ENCODE measurements at regions not wholly inside any gene's neighbourhood (a gene's known extent, or its start where the extent isn't known, plus 50 kb on each side); places are given as distances from the start of the nearest gene placed in this dataset.

DNA sequence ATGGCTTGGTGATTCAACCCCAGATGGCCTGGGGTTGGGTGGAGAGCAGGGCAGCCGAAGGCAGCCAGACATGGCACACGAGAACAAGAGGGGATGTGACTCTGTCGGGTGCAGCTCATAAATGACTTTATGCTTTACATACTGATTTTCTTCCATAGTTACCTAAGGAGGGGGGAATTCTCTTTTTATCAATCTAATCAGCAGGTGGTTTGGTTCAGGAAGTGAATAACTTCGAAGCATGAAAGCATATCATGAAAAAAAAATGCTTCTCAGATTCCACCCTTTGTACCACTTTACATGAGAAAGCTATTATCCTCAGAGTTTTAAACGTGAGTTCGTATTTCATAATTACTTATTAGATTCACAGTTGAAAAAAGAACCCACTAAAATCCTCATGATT is 908.9 kb upstream of the LCORL start:
- no peak for DNase-seq

- no peak for DNase-seq
These were observed 902.1 kb upstream of the LCORL start for GRCh38 chr4:18923496-18924161.

- DNase-seq = no peak
These were observed 896.1 kb upstream of the LCORL start for GRCh38 chr4:18917689-18918088.

GRCh38 chr4:18914182-18914581 is 892.6 kb upstream of the LCORL start:
- no peak for DNase-seq

- no peak for DNase-seq
These were observed 873.4 kb upstream of the LCORL start for GRCh38 chr4:18894928-18895327.

- DNase-seq = no peak
These were observed 860.9 kb upstream of the LCORL start for GRCh38 chr4:18882468-18882867.

DNA sequence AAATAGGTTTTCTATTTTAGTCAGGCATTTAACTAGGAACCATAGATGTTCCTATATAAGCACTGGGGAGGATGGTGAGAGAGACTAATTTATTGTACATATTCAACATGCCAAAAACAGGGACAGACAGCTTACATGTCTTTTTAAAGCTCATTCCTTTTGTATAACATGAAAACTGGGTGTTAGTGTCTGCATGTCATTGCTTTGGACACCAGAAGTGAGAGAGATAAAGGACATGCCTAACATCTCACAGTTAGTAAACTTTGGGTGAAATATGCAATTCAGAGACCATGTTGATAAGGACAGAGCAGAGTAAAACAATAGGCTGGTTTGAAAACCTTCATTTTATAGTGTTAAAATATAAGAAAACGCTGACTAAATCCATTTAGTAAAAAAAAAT is 860.0 kb upstream of the LCORL start:
- DNase-seq = no peak

DNA sequence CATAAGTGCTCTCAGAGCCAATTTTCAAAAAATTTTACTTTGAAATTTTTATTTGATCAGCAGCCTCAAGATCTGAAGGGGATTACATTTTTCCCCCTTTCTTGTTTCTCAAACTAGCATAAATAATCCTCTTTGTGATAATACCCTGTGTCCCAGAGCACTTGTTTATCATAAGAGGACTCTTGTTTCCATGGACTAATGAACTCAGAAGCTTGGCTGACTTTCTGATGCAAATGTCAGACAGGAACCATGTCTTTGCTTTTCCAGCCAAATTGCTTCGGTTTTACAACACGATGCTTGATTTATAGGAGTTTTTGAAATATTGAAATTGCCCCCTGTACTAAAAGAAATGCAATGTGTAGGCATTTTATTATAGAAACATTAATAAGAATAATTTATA is 859.3 kb upstream of the LCORL start:
- no peak for DNase-seq

DNA sequence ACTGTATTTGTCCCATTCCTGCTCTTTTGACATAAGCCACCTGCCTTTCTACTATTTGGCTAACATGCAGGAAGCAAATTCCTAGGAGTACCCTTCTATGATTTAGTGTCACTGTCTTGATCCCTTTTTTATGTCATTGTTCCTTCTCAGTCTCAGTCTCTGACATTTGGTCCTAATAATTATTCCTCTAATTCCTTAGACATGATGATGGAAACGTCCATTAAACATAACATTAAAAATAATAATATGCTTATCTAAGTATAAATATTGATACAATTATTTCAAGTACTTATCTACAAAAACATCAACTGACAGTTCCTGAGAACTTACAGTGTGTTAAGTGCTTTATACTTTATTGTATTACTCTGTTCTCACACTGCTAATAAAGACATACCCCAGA is 857.0 kb upstream of the LCORL start:
- no peak for DNase-seq

DNA sequence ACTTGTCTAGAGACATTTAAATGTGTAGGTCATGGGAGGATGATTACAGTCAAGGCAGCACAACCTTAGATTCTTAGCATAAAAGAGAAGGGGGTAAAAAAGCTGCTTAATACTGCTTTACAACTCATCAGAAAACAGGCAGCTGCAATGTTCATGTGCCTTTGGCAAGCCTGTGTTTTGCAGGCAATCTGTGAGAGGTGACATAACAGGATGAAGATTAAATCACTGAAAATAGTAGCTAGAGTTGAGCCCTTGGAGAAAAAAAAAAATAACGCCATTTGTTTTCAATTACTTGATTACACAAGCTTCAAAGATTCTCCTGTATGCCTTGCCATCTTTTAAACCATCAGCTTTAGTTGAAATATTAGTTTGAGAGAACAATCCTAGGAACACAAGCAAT is 847.6 kb upstream of the LCORL start:
- no peak for DNase-seq

DNA sequence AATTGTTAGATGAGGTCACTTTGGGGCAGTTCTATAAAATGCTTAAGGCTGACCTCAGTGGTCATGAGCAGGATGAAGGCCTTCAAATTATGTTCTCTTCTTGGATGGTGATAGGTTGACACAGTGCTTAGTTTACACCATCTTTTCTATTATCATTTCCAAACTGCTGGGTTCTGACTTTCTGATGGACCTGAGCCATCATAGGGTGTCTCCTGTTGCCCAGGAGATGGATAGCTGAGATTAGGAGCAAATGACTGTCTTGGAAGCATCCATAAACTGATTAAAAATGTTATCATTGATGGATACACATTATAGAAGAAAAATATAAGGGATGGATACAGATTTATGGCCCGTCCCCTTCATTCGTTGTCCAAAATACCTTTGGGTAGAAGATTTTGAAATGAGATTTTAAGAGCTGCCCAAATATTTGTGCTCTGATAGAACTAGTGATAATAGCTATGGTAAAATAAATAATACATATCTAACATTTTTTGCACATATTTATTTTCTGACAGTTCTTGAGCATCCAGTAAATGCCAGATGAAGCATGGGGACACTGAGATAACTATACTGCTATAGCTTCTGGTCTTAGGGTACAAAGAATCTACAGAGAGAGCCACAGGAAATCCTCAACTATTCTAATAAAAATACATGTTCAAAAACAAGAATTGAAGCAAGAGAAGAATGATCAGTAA is 839.4 kb upstream of the LCORL start:
- no peak for DNase-seq

GRCh38 chr4:18859468-18859867 is 837.9 kb upstream of the LCORL start:
- no peak for DNase-seq

DNA sequence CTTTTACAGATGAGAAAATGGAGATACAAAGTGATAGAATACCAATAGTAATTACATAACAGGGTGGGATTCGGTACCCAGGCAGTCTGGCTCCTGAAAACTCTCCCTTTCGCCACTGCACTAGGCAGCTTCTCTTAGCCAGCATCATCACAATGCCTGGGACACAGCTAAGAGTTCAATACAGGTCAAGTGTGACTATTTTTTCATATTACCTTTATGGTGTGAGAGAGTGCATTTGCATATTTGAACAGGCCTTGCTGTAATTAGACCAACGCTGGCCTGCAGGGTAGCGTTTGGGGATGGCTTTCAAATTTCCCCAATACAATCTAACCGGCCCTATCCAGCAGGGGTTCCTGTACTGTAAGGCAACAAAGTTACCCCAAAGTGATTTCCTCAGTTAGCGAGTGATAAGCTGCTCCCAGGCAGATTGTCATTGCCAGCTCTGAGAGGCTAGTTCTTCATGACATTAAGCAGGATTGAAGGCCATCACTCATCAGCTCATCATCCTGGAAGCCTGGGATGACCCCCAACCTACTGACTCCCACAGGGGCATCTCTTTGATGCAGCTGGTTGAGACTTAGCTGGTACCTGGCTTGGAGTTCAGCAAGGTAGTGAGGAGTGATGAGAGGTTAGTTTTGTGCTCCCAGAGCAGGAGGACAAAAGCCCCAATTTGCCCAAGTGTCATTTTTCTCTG is 836.8 kb upstream of the LCORL start:
- DNase-seq = no peak

DNA sequence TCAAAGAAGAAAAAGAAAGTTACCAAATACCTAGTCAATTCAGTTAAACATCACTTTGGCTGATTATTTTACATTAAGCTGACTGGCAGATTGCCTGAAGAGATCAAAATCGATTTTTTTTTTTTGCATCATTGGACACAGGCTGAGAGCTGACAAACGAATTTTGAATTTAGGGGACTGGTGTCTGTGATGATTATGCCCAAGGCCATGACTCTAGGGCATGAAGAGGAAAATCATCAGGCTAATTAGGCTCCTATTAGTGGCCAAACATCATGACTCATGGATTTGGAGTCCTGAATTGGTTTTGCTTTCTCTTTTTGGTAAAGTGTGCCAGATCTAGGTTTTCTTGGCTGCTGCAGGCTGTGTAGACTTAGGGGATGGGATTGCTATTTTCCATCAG is 829.3 kb upstream of the LCORL start:
- DNase-seq = no peak

DNA sequence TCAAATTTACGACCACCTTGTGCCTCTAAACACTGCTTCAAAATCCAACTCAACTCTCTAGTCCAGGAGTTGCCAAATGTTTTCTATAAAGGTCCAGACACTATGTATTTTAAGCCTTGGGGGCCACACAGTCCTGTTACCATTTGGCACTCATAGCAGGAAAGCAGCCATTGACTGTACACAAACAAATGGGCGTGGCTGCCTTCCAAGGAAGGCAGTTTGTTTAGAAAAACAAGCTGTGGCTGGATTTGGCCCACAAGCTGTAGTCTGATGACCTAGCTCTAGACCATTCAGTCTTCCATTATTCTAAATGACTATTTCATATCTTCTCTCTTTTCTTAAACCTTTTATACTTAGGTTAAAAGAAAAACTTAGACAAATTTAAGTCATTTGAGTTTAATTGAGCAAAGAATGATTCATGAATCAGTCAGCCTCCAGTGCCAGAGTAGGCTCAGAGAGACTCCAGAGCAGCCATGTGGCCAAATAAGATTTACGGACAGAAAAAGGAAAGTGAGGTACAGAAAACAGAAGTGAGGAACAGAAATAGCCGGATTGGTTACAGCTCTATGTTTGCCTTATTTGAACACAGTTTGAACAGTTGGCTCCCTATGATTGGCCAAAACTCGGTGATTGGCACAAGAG is 825.8 kb upstream of the LCORL start:
- DNase-seq = no peak

DNA sequence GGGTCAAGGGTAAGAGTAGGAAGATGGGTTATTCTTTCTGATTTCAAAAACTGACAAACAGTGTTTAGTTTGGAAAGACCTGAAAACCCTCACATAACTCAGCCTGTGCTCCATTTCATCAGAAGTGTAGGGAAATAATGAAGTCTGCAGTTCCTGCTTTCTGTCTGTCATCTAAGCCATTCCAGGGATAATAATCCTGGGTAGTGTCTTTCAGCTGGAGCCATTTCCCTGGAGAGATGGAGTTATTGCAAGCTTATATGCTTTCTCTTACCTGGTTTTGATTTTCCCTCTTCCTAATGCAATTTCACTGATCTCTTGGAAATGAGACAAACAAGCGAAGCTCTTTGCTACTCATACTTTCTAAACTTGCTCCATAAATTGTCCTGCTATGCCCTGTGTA is 824.8 kb upstream of the LCORL start:
- no peak for DNase-seq

GRCh38 chr4:18844726-18845125 is 823.2 kb upstream of the LCORL start:
- no peak for DNase-seq

DNA sequence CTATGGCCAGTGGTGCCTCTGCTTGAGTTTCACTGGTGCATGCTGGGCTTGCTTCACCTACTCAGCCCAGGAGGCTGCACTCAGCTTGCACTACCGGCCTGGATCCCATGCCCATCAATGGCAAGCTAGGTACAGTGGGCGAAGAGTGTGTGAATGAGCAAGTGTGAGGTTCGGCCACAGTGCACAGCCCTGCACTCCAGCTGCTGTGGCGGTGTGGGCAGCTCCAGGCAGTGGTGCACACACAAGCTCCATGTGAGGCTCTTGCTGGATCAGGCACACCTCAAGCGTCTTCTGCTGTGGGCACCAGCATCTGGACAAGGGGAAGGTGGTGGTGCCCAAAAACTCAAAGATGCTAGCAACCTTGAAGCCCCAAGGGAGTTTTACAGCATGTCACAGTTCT is 820.9 kb upstream of the LCORL start:
- no peak for DNase-seq

DNA sequence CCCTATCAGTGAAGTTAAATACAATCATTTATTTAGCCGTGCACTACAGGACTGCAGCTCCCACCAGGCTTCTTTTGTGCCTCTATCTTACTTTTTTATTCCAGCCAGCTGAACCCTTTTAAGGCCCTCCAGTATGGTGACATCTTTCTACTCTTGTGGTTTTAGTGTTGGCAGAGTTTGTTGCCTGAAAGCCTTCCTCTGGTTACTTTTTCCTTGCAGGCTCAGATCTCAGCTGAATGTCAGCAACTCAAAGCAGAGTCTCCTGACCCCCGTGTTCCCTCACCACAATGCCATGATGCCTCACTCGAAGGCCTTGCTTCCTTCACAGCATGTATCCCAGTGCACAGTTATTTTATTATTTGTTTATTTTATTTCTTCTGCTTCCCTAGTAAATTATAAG is 818.9 kb upstream of the LCORL start:
- no peak for DNase-seq

DNA sequence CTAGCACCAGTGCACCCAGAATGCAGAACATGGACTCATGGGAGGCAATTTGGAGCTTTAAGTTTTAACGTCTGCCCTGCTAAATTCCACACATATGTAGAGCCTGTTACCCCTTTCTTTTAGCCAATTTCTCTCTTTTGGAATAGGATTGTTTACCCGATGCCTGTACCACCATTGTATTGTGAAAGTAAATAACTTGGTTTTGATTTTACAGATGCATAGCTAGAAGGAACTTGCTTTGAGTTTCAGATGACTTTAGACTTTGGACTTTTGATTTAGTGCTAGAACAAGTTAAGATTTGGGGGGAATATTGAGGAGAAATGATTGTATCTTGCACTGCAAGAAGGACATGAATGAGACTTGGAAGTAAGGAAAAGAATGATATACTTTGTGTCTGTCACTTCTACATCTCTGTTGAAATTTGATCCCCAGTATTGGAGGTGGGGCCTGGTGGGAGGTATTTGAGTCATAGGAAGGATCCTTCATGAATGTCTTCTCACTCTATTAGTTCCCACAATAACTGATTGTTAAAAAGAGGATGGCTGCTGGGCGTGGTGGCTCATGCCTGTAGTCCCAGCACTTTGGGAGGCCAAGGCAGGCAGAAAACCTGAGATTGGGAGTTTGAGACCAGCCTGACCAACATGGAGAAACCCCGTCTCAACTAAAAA is 794.8 kb upstream of the LCORL start:
- DNase-seq = no peak

DNA sequence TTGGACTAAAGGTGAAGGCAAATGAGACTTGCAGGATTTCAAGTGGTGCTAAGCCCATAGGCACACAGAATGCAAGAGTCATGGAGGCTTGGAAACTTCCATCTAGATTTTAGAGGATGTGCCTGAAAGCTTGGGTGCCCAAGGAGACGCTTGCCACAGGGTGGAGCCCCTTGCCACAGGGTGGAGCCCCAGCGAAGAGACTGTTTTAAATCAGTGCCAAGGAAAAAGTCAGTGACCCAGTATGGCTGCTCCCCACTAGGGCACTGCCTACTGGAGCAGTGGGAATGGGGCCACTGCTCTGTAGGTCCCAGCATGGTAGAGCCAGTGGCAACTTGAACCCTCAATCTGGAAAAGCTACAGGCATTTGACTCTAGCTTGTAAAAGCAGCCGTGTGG is 794.2 kb upstream of the LCORL start:
- no peak for DNase-seq

DNA sequence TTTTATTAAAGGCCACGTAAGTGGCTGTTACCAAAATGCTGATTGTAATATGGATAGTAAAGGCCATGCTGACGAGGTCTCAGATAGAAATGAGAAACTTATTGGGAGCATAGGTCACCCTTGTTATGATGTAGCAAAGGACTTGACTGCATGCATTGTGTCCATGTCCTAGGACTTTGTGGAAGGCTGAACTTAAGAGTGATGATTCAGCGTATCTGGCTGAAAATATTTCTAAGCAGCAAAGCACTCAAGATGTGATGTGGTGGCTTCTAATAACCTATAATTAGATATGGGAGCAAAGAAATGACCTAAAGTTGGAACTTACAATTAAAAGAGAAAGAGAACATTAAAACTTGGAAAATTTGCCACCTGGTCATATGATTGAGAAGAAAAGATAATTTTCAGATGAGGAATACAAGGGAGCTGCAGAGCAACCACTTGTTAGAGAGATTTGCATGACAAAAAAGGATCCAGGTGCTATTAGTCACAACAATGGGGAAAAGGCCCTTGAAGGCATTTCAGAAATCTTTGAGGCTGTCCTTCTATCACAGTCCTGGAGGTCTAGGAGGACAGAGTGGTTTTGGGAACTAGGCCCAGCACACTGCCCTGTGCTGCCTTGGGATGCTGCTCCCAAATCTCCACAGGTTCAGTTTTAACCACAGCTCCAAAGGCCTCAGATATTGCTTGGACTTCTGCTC is 793.7 kb upstream of the LCORL start:
- no peak for DNase-seq

GRCh38 chr4:18813771-18814170 is 792.2 kb upstream of the LCORL start:
- no peak for DNase-seq
